SHP77 (cell line): ENCODE measurements at regions not wholly inside any gene's neighbourhood (a gene's known extent, or its start where the extent isn't known, plus 50 kb on each side); places are given as distances from the start of the nearest gene placed in this dataset.
"Not testable (repeated sequence)": the region's sequence is repeated elsewhere in the genome, so short reads cannot be mapped to it uniquely, and the experiment has no call there.

Experiments used
- DNase-seq, 2 experiments: peaks; one replicate each; lab custom pipeline; 2025; lab: John Stamatoyannopoulos, UW

DNA sequence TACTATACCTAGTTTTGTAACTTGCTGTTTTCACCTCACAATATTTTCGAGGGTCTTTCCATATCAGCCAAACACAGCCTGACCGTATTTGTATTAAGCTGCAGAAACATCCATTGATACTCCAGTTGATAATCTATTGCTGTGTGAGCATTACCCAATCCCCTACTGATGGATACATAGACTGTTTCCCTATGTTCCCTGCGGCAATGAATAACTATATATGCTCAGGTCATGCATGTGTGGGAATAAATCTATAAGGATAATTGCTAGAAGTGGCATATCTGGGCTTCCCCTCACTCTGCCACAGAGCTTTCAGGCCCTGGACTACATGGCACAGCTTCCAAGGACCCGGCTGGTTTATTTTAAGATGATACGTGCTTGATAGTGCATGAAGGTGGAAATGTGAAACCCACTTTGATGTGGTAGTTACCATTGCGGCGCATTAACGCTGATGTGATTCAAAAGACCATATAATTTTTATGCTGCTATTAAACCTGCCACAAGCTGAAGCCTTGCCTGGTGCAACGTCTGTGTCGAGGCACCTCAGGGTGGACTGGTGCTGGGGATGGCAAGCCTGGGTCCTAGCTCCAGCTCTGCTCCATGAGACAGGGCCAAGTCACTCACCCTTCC, 81.4 kb upstream of the KCNK12 start:
- DNase-seq = no peak

DNA sequence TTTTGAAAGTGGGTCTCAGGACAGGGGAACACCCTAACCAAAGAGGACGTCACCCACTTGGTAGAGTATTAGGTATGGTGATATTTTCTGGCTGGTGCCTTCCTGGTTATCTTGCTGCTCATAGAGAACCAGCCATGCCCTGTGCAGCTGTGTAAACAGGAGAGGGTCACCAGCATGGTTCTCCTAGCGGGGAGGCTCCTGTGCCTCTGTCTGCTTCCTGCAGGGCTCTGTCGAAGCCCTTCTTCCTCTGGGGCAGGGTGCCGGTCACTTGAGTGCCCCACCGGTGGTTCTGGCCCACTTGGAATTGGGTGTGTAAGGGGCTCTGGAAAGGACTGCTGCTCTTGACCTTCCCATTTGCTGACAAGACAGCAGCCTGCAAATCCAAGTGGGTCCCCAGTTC, 80.5 kb upstream of the KCNK12 start:
- DNase-seq = peak; percentile 58 to 80

DNA sequence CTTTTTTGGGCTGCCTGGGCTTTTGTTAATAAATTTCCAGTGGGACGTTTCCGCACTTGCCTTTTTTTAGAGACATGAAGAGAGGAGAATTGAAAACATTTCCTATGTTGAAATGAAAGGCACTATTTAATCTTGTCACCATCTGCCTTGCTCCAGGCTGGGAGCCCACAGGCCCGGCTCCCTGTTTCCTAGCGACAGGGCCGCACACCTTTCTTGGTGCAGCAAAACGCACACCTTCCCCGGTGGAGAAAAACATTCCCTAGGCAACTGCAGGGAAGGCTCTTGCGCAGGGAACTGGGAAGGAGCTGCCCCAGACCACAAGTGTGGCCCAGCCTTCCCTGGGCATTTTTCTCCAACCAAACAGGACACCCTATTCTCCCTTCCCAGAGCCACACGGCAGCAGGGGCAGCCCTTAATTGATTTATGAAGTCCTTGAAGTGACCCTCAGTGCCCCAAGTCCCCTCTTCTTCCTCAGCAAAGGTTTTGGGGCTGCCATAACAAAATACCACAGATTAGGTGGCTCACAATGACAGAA, 79.3 kb upstream of the KCNK12 start:
- no peak for DNase-seq

DNA sequence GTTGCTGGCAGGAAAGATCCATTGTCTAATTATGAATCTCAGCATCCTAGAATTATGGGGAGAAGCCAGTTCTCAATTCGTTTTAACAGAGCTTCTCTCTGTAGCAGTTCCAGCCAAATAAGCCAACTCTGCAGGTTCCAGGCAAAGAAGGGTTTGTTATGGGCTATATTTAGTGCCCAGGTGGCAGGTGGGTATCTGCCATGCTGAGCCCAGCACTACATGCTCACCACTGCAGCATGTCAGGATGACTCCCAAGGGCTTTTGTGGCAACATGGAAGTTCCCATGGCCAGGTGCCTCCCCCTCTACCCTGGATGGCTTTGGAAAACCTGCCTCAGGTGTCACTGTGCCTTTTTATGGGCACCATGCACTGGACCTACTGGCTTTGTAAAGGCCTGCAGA, 74.5 kb upstream of the KCNK12 start:
- DNase-seq = no peak

- no peak for DNase-seq
Measured at GRCh38 chr2:47644351-47644750, 73.6 kb upstream of the KCNK12 start.

GRCh38 chr2:47641366-47641765, 70.6 kb upstream of the KCNK12 start:
- DNase-seq = no peak

GRCh38 chr2:47640356-47640755, 69.6 kb upstream of the KCNK12 start:
- DNase-seq = no peak

- no peak for DNase-seq
Measured at GRCh38 chr2:47639467-47639866, 68.7 kb upstream of the KCNK12 start.

- no peak for DNase-seq
Measured at GRCh38 chr2:47638430-47638829, 67.6 kb upstream of the KCNK12 start.

DNA sequence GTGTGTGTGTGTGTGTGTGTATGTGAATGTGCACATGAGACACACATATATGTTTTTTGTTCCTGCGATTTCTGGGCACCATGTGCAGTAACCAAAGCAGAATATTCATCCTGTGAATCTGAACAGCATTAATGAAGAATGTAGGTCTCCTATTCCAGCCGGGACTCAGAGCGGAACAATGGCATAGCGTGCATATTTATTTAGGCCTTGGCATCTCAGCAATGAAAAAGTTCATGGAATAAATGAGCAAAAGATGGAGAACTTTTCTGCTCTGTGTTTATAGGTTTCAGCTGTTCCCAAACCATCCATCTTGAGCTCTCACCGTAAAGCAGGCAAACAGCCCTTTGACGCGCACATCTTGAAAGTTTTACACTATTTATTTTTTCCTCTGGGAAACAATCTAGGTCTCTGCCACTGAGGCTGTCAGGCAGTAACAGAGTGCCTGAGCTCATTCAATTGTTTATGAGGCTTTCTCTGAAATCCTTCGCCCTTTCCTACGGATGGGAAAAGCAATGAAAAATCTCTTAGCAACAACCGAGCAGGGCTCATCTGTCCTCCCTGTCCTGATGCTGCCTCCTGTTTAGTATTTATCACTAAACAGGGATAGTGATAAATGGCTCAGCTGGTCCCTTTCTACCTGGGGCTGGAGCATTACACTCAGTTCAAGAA, 65.9 kb upstream of the KCNK12 start:
- no peak for DNase-seq

DNA sequence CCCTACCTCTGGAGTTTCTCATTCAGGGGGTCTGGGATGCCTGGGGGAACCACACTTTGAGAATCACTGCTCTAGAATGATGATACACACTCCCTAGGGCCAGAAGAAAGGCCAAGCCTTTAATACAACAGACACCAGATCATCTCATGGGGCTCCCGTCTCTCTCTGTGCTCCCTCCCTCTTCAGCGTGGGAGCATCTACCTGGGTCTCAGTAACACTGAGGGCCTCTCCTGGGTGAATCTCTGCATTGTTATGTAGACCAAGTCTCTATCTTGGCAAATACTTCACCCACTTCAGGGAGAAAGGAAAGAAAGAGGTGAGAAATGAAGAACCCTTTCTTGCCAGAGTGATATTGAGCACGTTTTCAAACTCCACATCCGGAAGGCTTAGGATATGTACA, 65.4 kb upstream of the KCNK12 start:
- no peak for DNase-seq

- DNase-seq = no peak
Measured at GRCh38 chr2:47632754-47633153, 62.0 kb upstream of the KCNK12 start.

GRCh38 chr2:47631792-47632398, 61.1 kb upstream of the KCNK12 start:
- DNase-seq = no peak

- no peak for DNase-seq
Measured at GRCh38 chr2:47631306-47631705, 60.5 kb upstream of the KCNK12 start.

DNA sequence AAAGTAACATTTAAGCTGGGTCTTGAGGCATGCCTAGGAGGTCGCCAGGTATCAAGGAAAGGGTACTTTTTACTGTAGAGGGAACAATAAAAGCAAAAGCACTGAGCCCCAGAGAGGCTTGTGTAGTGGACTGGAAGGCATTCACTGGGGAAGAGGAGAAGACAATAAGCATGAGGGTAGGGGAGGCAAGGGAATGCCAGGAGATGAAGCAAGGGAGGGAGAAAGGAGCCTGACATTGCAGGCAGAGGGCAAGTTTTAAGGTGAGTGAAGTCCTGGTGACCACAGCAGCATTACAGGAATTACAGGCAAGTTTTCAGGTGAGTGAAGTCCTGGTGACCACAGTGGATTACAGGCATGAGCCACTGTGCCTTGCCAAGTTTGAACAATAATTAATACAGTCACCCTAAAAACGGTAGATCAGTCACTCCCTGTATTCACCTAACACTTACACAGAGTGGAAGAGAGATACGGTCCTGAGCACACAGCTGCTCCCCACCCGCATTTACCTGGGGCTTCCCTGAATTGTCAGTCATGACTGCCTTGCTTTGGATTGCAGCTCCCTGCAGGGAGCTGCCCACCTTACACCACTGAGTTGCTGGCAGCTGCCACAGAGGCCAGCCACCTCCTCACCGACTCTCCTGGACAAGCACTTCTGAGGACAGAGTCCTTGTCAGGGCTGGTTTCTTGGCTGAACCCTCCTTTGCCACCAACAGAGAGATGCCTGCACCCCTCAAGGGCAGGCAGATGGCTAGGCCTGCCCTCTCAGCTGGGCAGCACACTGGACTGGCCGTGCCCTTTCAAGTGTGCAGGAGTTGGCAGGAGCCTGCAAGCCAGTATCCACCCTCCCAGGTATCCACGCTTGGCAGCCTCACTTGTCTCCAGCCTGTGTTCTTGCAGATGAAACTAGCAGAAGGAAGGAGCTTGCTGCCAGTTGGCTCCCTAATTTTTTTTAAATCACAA, 59.0 kb upstream of the KCNK12 start:
- no peak for DNase-seq

DNA sequence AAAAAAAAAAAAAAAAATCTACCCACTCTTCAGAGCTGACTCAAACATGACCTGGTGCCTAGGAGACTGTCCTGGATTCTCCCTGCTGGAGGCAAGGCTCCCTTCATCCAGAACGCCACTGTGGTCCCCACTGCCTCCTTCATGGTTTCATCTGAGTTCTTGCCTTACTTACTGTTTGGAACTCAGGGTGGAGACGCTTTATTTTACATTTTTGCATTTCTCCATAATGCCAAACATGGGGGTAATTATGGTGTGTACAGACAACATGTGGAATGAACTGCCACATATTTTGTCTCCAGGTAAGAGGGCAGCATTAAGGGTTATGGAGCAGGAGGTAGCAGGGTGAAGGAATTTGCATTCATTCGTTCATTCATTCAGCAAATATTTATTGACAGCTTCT, 58.1 kb upstream of the KCNK12 start:
- no peak for DNase-seq

DNA sequence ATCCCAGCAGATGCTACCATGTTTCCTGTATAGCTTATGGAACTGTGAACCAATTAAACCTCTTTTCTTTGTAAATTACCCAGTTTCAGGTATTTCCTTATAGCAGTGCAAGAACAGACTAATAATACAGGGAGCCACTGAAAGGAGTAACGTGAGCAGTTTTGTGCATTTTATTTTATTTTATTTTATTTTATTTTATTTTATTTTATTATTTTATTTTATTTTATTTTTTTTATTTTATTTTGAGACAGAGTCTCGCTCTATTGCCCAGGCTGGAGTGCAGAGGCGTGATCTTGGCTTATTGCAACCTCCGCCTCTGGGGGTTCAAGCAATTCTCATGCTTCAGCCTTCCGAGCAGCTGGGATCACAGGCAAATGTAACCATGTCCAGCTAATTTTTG, 55.9 kb upstream of the KCNK12 start:
- DNase-seq = no peak

DNA sequence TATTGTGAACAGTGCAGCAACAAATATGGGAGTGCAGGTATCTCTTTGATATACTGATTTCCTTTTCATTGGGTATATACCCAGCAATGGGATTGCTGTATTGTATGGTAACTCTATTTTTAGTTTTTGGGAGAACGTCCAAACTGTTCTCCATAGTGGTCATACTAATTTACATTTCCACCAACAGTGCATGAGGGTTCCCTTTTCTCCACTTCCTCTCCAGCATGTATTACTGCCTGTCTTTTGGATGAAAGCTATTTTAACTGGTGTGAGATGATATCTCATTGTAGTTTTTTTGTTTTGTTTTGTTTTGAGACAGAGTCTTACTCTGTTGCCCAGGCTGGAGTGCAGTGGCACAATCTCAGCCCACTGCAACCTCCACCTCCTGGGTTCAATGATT, 52.4 kb upstream of the KCNK12 start:
- DNase-seq = not testable (repeated sequence)

GRCh38 chr2:47620770-47621437, 50.1 kb upstream of the KCNK12 start:
- DNase-seq = no peak
